Testis (tissue), 2 donors: ENCODE measurements at regions not wholly inside any gene's neighbourhood (a gene's known extent, or its start where the extent isn't known, plus 50 kb on each side); places are given as distances from the start of the nearest gene placed in this dataset.
A peak's percentile ranks its signal among the peaks of the same experiment; 100 is the strongest.

Experiments
- POLR2A ChIP-seq: fragments of 450-650 bp; IDR thresholded peaks from one replicate; pipeline ENCODE4 v1.6.1; 2017; ENCODE audit warnings: antibody characterized with exemption, mild to moderate bottlenecking, moderate library complexity
- TF ChIP-seq, protein P1 (sequence below), 3 experiments: fragments of 450-650 bp in 2 of 3; fragments of 200-600 bp in 1 of 3; sonication (generic) in 1 of 3; IDR thresholded peaks; one replicate each; pipeline ENCODE4 v1.5.1; 2016 to 2019; ENCODE audit warnings: antibody characterized with exemption in 3 of 3, mild to moderate bottlenecking in 2 of 3, moderate library complexity in 1 of 3

- no peak for TF ChIP-seq POLR2A
- TF ChIP-seq, protein P1, sequence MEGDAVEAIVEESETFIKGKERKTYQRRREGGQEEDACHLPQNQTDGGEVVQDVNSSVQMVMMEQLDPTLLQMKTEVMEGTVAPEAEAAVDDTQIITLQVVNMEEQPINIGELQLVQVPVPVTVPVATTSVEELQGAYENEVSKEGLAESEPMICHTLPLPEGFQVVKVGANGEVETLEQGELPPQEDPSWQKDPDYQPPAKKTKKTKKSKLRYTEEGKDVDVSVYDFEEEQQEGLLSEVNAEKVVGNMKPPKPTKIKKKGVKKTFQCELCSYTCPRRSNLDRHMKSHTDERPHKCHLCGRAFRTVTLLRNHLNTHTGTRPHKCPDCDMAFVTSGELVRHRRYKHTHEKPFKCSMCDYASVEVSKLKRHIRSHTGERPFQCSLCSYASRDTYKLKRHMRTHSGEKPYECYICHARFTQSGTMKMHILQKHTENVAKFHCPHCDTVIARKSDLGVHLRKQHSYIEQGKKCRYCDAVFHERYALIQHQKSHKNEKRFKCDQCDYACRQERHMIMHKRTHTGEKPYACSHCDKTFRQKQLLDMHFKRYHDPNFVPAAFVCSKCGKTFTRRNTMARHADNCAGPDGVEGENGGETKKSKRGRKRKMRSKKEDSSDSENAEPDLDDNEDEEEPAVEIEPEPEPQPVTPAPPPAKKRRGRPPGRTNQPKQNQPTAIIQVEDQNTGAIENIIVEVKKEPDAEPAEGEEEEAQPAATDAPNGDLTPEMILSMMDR (IDR thresholded peaks at IDR 0.05): peak in 1 of 3 experiments; percentile 68
Observed at GRCh38 chr6:56708810-56709597, 66.3 kb upstream of the DST start.
